CD4-positive, alpha-beta T cell treated with Interleukin-4 for 1 hour (primary cell): ENCODE measurements at regions not wholly inside any gene's neighbourhood (a gene's known extent, or its start where the extent isn't known, plus 50 kb on each side); places are given as distances from the start of the nearest gene placed in this dataset.
A peak's percentile ranks its signal among the peaks of the same experiment; 100 is the strongest.
"Not testable (repeated sequence)": the region's sequence is repeated elsewhere in the genome, so short reads cannot be mapped to it uniquely, and the experiment has no call there.

Source experiments
- DNase-seq, 2 donors: peaks; one replicate each; pipeline ENCODE4 v3.0.0-alpha.2; 2020 to 2022

DNA sequence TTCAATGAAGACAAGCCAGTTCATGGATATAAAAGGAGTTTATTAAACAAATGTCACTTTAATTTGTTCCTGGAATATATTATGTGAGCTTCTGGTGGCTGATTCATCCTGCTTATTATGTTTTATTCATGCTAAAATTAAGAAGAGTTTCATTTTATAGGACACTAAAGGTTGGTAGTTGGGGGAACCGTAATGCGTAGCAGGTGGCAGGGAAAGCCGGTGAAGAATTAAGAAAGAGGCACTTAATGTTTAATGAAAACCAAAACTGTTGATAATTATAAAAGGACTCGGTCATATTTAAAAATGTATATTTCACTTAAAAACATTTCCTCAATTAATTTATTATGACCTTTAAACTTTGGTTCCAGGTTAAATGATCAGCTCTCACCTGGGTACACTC, 94.3 kb downstream of the XKR3 start:
- DNase-seq: not testable (repeated sequence)

- DNase-seq: not testable (repeated sequence)
Measured at GRCh38 chr22:16727491-16727890, 97.7 kb downstream of the XKR3 start.

DNA sequence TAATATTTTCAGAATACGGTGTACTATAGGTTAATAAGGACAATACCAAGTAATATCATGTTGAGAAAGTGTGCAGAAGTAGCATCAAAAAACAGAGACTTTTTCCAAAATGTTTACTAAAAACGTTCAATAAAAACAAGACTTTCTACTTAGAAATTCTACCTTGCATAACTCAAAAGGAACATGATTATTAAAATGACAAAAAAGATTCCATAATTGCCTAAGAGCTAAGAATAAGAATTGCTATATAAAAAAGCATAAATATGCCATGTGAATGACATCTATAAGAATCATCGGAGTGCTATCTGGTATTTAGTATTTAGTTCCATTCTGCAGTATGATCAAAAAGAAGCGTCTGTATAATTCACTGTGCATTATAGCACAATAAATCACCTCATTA, 102.0 kb downstream of the XKR3 start:
- DNase-seq: not testable (repeated sequence)

DNA sequence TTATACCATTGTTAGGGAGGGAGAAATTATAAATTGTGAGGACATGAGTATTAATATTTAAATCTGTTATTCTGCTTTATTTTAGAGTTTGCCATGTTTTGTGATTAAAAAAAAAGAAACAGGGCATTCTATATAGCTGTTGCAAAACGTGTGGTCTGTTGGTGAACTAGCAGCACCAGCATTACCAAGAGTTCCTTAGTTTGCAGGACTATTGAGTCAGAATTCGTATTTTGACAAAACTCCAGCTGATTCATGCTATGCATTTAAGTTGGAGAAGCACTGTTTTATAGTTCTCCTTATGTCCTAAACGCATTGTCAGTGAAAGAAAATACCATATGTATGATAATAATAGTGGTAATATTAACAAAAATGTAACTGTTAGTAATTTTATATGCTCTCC, 102.6 kb downstream of the XKR3 start:
- peak in 1 of 2 donors; percentile 0 for DNase-seq

- DNase-seq: peak in 1 of 2 donors; percentile 4
Measured at GRCh38 chr22:16721961-16722360, 103.2 kb downstream of the XKR3 start.

- DNase-seq: no peak
Measured at GRCh38 chr22:16717699-16718558, 107.3 kb downstream of the XKR3 start.

DNA sequence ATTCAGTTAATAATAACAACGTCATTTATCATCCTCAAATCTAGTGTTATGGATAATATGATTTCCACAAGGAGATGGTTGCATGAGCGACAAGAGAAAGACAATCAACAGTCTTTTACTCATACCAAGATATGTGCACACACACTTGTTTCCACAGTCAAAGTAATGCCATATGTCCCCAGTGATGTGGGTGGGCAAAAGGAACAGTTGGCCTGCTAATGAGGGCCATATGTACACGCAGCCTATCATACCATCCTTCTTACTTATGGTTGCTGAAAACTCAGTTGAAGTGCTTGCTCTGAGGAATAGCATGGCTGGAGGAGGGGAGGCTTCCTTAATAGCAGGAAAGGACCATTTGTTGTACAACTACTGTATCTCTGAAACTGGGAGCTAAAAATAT, 110.6 kb downstream of the XKR3 start:
- DNase-seq: not testable (repeated sequence)

DNA sequence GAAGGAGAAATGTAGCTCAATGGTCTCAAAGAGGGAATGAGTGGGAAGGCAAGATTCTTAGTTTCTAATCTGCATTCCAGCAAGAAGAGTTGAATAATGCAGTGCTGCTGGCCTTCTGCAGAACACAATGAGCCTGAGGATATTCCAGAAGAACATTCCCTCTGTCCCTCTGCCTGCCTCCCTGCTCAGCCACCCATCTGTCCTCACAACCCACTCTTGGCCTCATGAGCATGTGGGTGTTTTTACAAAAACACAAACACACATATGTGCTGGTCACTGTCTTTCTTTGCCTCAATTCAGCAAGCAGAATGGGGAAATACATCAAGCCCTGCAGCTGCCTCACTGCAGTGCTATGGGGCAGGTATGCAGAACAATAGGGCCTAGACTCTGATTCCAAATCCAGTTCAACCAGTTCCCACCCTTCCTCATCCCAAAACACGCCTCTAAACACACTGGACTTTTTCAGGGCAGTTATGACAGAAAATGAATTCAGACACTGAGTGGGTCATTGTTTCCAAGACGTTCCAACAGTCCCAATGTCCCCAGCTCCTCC, 109.8 kb upstream of the CCT8L2 start:
- DNase-seq: not testable (repeated sequence)

DNA sequence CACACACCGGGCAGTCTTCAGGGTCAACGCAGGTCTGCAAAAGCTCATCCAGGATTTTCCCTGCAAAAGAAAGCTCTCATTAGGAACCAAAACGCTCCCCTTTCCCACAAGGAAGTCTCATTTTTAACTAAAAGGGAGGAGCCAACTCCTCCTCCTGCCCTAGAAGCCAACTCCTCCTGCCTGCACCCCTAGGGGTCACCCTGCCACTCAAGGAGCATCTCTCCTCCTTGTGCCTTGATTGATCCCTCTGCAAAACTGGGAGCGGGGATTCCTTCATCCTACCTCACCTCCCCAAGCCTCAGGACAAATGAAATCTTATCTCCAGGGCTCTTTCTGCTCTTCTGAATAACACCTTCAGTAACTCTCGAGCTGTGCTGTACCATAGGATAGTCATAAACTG, 107.8 kb upstream of the CCT8L2 start:
- not testable (repeated sequence) for DNase-seq

GRCh38 chr22:16699326-16699725, 106.7 kb upstream of the CCT8L2 start:
- no peak for DNase-seq

DNA sequence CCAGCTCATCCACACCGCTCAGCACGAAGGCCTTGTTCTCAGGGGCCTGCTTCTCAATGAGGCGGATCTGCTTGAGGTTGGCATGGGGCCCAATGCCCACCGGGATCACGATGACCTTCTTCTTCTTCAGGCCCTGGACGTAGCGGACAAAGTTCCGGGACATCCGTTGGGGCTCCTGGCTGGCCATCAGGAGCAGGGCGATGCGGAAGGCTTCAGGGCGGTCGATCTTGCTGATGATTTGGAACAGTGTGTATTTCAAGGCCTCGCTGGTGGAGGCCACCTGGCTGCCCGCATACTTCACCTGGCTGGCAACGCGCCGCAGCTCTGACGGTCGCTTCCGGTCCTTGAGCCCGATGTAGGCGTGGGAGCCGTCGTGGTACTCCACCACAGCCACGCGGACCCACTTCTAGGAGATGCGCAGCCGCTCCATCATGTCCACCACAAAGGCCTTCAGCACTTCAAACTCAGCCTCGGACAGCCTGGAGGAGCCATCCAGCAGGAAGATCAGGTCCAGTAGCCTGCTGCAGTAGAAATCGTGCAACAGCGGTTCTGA, 105.0 kb upstream of the CCT8L2 start:
- DNase-seq: not testable (repeated sequence)

DNA sequence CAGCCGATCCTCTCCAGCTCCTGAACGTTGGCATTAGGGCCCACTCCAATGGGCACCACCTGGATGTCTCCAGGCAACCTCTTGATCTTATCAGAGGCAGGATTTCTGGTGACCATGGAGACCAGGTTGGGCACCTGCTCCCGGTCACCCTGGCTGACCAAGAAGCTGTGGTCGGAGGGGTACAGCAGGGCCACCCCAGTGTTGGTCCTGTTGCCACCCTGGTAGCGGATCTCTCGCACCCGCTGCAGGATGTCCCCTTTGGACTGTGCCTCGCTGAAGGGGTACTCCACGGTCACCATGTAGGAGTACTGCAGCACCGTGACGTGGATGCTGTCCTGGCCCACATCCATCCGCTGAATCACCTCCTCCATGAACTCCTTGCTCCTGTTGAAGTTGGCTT, 104.3 kb upstream of the CCT8L2 start:
- not testable (repeated sequence) for DNase-seq

DNA sequence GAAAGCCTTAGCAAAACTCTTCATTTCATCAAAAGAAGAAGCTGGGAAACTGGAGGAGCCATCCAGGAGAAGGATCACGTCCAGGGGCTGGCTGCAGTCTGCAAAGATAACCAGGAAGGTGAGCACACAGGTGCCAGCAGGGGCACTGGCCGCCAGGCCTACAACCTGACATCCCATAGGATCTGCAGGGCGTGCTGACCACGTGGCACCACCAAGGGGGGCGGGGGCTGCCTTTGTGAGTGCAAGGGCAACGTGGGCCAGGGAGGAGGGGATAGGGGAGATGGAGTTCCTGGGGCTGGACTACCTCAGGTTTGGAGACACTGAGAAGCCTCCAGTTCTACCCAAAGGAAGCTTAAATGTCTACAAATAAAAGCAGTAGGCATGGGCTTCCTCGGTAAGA, 102.7 kb upstream of the CCT8L2 start:
- DNase-seq: no peak

DNA sequence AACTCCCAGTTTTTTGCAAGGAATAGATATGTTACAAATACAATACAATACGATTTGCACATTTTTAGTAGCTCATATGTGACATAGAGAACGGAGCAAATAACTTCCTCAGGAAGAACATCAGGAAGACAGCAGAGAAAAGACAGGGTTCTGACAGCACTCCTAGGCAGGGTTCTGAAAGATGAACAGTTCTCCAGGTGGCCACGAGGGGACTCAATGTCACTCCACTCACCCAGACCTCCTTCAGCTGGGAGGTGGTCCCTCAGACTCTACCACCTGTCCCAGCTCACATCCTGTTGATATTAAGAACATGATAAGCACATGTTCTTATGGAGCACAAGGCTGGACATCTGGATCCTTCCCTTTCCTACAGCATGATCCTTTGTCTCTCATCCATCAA, 101.1 kb upstream of the CCT8L2 start:
- DNase-seq: not testable (repeated sequence)

DNA sequence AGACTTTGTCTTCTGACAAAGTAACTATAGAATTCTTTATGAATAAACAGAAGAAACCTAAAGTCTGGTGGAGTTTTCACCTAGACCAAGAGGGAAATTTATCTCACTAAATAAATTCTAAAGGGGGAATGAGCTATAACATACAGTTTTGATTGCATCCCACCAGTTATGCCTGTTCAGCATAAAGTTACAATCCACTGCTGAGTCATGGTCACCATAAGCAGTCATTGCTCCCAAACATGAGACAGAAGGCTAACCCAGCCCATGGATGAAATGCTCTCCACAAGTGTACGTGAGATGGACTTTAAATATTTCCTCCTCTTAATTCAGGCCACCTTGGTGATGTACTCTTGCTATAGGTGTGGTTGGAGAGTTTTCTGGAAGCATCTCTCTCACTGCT, 96.7 kb upstream of the CCT8L2 start:
- not testable (repeated sequence) for DNase-seq

- DNase-seq: not testable (repeated sequence)
Measured at GRCh38 chr22:16681290-16681689, 88.7 kb upstream of the CCT8L2 start.

DNA sequence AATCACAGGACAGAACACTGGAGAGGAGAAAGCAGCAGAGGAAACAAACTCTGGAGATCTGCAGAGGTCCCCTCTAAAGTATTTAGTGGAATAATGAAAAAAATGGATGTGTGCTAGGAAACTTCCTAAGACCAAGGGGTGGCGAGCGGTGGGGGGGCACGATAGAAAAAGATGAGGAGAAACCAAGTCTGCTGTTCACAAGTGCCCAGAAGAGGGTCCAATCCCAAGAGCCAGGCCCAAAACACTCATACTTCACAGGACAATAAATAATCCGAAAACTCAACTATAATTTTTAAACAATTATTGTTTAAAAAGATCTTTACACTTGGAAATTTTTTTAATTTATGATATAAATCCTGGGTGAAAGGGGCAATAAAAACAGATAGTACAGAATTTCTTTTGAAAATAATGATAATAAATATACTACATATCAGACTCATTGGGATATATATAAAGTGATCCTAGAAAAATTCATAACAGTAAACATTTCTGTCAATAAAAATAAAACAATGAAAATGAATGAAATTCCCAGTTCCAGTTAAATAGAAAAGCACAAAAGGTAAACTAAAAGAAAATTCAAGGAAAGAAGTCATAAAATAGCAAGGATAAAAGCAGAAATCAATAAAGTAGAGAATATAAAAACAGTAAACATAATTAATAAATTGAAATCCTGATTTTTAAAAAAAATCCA, 87.7 kb upstream of the CCT8L2 start:
- DNase-seq: not testable (repeated sequence)

GRCh38 chr22:16679191-16679834, 86.7 kb upstream of the CCT8L2 start:
- not testable (repeated sequence) for DNase-seq

DNA sequence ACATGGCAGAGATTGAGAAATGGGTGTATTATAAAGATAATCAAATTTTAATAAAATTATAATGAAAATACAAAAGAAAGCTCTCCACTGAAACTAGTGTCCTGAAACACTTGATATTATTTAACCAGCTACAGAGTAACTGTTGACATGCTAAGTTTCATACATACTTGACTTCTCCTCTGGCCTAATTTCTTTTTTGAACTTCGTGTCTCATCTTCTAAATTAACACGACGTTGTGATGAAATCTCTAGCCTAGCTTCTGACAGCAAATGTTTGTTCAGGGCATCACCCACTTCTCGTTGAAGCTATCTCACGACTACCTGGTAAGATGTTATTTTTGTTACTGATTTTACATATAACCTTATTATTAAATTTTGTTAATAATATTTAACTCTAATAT, 80.8 kb upstream of the CCT8L2 start:
- DNase-seq: not testable (repeated sequence)

GRCh38 chr22:16665610-16666009, 73.0 kb upstream of the CCT8L2 start:
- DNase-seq: not testable (repeated sequence)

GRCh38 chr22:16662330-16662729, 69.7 kb upstream of the CCT8L2 start:
- not testable (repeated sequence) for DNase-seq

- DNase-seq: not testable (repeated sequence)
Measured at GRCh38 chr22:16660989-16661388, 68.4 kb upstream of the CCT8L2 start.

DNA sequence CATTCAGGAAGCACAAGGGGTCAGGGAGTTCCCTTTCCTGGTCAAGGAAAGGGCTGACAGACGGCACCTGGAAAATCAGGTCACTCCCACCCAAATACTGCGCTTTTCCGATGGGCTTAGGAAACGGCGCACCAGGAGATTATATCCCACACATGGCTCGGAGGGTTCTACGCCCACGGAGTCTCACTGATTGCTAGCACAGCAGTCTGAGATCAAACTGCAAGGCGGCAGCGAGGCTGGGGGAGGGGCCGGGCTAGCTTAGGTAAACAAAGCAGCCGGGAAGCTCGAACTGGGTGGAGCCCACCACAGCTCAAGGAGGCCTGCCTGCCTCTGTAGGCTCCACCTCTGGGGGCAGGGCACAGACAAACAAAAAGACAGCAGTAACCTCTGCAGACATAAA, 68.0 kb upstream of the CCT8L2 start:
- not testable (repeated sequence) for DNase-seq
